K562 (cell line): ENCODE measurements at regions not wholly inside any gene's neighbourhood (a gene's known extent, or its start where the extent isn't known, plus 50 kb on each side); places are given as distances from the start of the nearest gene placed in this dataset.

ENCODE experiments used
- ATAC-seq: fragments of 200-7000 bp; cut with Tn5 transposase; 3 replicates; pipeline ENCODE4 v1.9.1; 2020; ENCODE audit warnings: moderate library complexity
- BruUV-seq: library from RNA; stranded (reverse); fragments of 400-500 nt; replicated peaks from 2 replicates; lab custom pipeline; 2021; lab: Mats Ljungman, UMichigan
- CTCF ChIA-PET: fragments of 300-600 bp; formaldehyde crosslinking; extraction: SDS; loops from one replicate; lab custom pipeline; 2021; ENCODE audit warnings: low intra/inter-chr PET ratio; lab: Yijun Ruan, JAX
- POLR2A ChIA-PET: fragments of 300-600, 350-650 bp; sonication (Branson Sonifier 250); formaldehyde crosslinking; extraction: SDS; loops from one replicate; lab custom pipeline; 2021; ENCODE audit warnings: antibody characterized with exemption, inconsistent platforms; lab: Yijun Ruan, JAX
- DNase-seq, 4 experiments: peaks; one replicate each; pipeline versions ENCODE4 v3.0.0 to v3.0.0-alpha.2; 2011 to 2018; ENCODE audit warnings: low spot score in 3 of 4, mixed read lengths in 3 of 4; ENCODE audit errors: extremely low read depth in 1 of 4
- FAIRE-seq: peaks from 2 replicates; lab custom pipeline; 2011; peaks lifted over from hg19 to GRCh38; lab: Jason Lieb, UNC
- H2AFZ ChIP-seq: 2 replicates; pipeline ENCODE4 v1.6.0; 2011; ENCODE audit warnings: low read depth, low read length, control low read depth, inconsistent platforms
- H3K27ac ChIP-seq: fragments of 200-600 bp; 3 replicates; pipeline ENCODE4 v1.8.0; 2011; ENCODE audit warnings: low read depth, mild to moderate bottlenecking, control low read depth, inconsistent platforms, low read length, moderate library complexity, mixed read lengths; ENCODE audit errors: extremely low read depth
- H3K27me3 ChIP-seq, 2 experiments: fragments of 300-600 bp in 1 of 2; 2 replicates in 1 of 2; 3 replicates in 1 of 2; pipeline versions ENCODE4 v1.6.0 to v1.8.0; 2011; ENCODE audit warnings: inconsistent platforms in 2 of 2, low read length in 2 of 2, mild to moderate bottlenecking in 1 of 2, mixed read lengths in 1 of 2, moderate library complexity in 1 of 2; ENCODE audit not compliant: control insufficient read depth in 2 of 2, insufficient read depth in 2 of 2
- H3K36me3 ChIP-seq: fragments of 300-600 bp; 3 replicates; pipeline ENCODE4 v1.8.0; 2011; ENCODE audit warnings: mild to moderate bottlenecking, low read length, inconsistent platforms; ENCODE audit not compliant: control insufficient read depth, insufficient read depth
- H3K4me1 ChIP-seq, 2 experiments: fragments of 200-600 bp in 1 of 2; replicated peaks in 1 of 2; 2 replicates in 1 of 2; 3 replicates in 1 of 2; pipeline versions ENCODE4 v1.5.1 to v1.8.0; 2011; ENCODE audit warnings: inconsistent platforms in 2 of 2, low read length in 2 of 2, mild to moderate bottlenecking in 1 of 2, mixed read lengths in 1 of 2, moderate library complexity in 1 of 2; ENCODE audit not compliant: control insufficient read depth in 2 of 2, insufficient read depth in 2 of 2
- H3K4me2 ChIP-seq: 2 replicates; pipeline ENCODE4 v1.6.1; 2011; ENCODE audit warnings: low read length, control low read depth, inconsistent platforms, mixed read lengths; ENCODE audit not compliant: insufficient read depth
- H3K4me3 ChIP-seq: fragments of 200-600 bp; sonication (generic), shearing (Covaris generic); 2 replicates; pipeline ENCODE4 v1.5.1; 2016; ENCODE audit warnings: control low read depth, inconsistent platforms
- H3K79me2 ChIP-seq: fragments of 200-600 bp; 3 replicates; pipeline ENCODE4 v1.8.0; 2011; ENCODE audit warnings: low read length, inconsistent platforms; ENCODE audit not compliant: control insufficient read depth, insufficient read depth
- H3K9ac ChIP-seq, 2 experiments: 2 replicates each; pipeline versions ENCODE4 v1.6.0 to v1.6.1; 2011; ENCODE audit warnings: low read depth in 2 of 2, low read length in 2 of 2, control low read depth in 1 of 2, inconsistent platforms in 1 of 2, mild to moderate bottlenecking in 1 of 2, mixed read lengths in 1 of 2; ENCODE audit not compliant: insufficient read depth in 1 of 2
- H3K9me1 ChIP-seq: one replicate; pipeline ENCODE4 v1.6.0; 2011; ENCODE audit warnings: inconsistent platforms, mild to moderate bottlenecking, low read length, moderate library complexity; ENCODE audit not compliant: control insufficient read depth, insufficient read depth
- H3K9me3 ChIP-seq: replicated peaks from 2 replicates; pipeline ENCODE4 v1.5.1; 2011; ENCODE audit warnings: low read depth, low read length, inconsistent platforms; ENCODE audit not compliant: control insufficient read depth, insufficient read depth
- H4K20me1 ChIP-seq: replicated peaks from 2 replicates; pipeline ENCODE4 v1.6.1; 2011; ENCODE audit warnings: low read length, inconsistent platforms, mixed read lengths; ENCODE audit not compliant: control insufficient read depth, insufficient read depth
- CBX5 ChIP-seq: IDR thresholded peaks from 2 replicates; pipeline ENCODE4 v1.6.1; 2014; ENCODE audit warnings: low read depth, borderline replicate concordance
- HMG20B ChIP-seq: fragments of 250-450 bp; sonication (Bioruptor Pico); IDR thresholded peaks from 2 replicates; pipeline ENCODE4 v1.5.0; 2021; ENCODE audit warnings: mild to moderate bottlenecking
- HMGXB4 ChIP-seq: sonication (generic); formaldehyde crosslinking; IDR thresholded peaks from 2 replicates; pipeline ENCODE4 v1.8.1; 2023; ENCODE audit warnings: mild to moderate bottlenecking, missing genetic modification reagents
- HNRNPL ChIP-seq: fragments of 200-400 bp; formaldehyde crosslinking; IDR thresholded peaks from 2 replicates; pipeline ENCODE4 v1.6.1; 2017; ENCODE audit warnings: low read depth, mild to moderate bottlenecking, low read length
- JUN ChIP-seq, 2 experiments: sonication (generic) in 1 of 2; formaldehyde crosslinking in 1 of 2; IDR thresholded peaks; 2 replicates each; pipeline versions ENCODE4 v1.6.1 to v1.8.0; 2012 to 2022; ENCODE audit warnings: borderline replicate concordance in 2 of 2, mild to moderate bottlenecking in 2 of 2, improper control_type of control experiment in 1 of 2, low read depth in 1 of 2, low read length in 1 of 2, missing genetic modification reagents in 1 of 2
- MIER1 ChIP-seq: fragments of 450-650 bp; IDR thresholded peaks from 2 replicates; pipeline ENCODE4 v1.6.1; 2016; ENCODE audit warnings: antibody characterized with exemption, mild to moderate bottlenecking, low read depth
- MYC ChIP-seq, 2 experiments: fragments of 250-450 bp in 1 of 2; sonication (Bioruptor Pico) in 1 of 2; IDR thresholded peaks; 2 replicates each; pipeline versions ENCODE4 v1.5.1 to v1.6.1; 2012 to 2021; ENCODE audit warnings: low read depth in 2 of 2, borderline replicate concordance in 1 of 2, improper control_type of control experiment in 1 of 2, low read length in 1 of 2, mild to moderate bottlenecking in 1 of 2, moderate library complexity in 1 of 2
- POLR2B ChIP-seq: fragments of 450-650 bp; IDR thresholded peaks from 2 replicates; pipeline ENCODE4 v1.6.1; 2018; ENCODE audit warnings: low read depth; ENCODE audit not compliant: partially characterized antibody
- PTTG1 ChIP-seq: fragments of 450-650 bp; IDR thresholded peaks from 2 replicates; pipeline ENCODE4 v1.6.1; 2016; ENCODE audit warnings: low read depth, mild to moderate bottlenecking, missing genetic modification characterization, missing compliant biosample characterization
- RB1 ChIP-seq: fragments of 450-650 bp; IDR thresholded peaks from 2 replicates; pipeline ENCODE4 v1.6.1; 2017; ENCODE audit warnings: low read depth, mild to moderate bottlenecking
- SIRT6 ChIP-seq: IDR thresholded peaks from one replicate; pipeline ENCODE4 v1.6.1; 2012; ENCODE audit warnings: low read depth, mild to moderate bottlenecking, control low read depth, inconsistent platforms, low read length, moderate library complexity
- SLC30A9 ChIP-seq: fragments of 250-450 bp; sonication (Bioruptor Pico); IDR thresholded peaks from 2 replicates; pipeline ENCODE4 v1.8.0; 2022; ENCODE audit warnings: mild to moderate bottlenecking, moderate library complexity
- SMC3 ChIP-seq: conservative IDR thresholded peaks from 2 replicates; pipeline ENCODE4 v1.6.1; 2011; ENCODE audit warnings: low read depth, low read length, improper control_type of control experiment; ENCODE audit not compliant: insufficient read depth
- SREBF1 ChIP-seq: fragments of 150-350 bp; IDR thresholded peaks from 2 replicates; pipeline ENCODE4 v1.6.1; 2014; ENCODE audit warnings: antibody characterized with exemption, low read depth, low read length, borderline replicate concordance
- TCF7L2 ChIP-seq: fragments of 150-350 bp; IDR thresholded peaks from 2 replicates; pipeline ENCODE4 v1.6.1; 2016; ENCODE audit warnings: low read depth, mild to moderate bottlenecking, low read length, moderate library complexity
- ZC3H11A ChIP-seq: IDR thresholded peaks from 2 replicates; pipeline ENCODE4 v1.6.1; 2012; ENCODE audit warnings: low read depth, low read length, improper control_type of control experiment
- ZFP36 ChIP-seq: fragments of 150-350 bp; IDR thresholded peaks from 2 replicates; pipeline ENCODE4 v1.6.1; 2018; ENCODE audit warnings: low read length, low read depth; ENCODE audit not compliant: partially characterized antibody
- ZFP91 ChIP-seq: sonication (generic); formaldehyde crosslinking; IDR thresholded peaks from 2 replicates; pipeline ENCODE4 v1.8.0; 2022; ENCODE audit warnings: mild to moderate bottlenecking, missing genetic modification reagents
- ZKSCAN8 ChIP-seq: fragments of 200-800 bp; sonication (Bioruptor generic); IDR thresholded peaks from 2 replicates; pipeline ENCODE4 v1.6.1; 2016; ENCODE audit warnings: missing genetic modification characterization, missing compliant biosample characterization
- ZNF57 ChIP-seq: fragments of 450-650 bp; formaldehyde crosslinking; IDR thresholded peaks from 2 replicates; pipeline ENCODE4 v1.4.0; 2020; ENCODE audit warnings: mild to moderate bottlenecking, moderate library complexity
- WGBS: fragments of 100-300 bp; shearing (Covaris generic); methylation state at CpG from one replicate; pipeline ENCODE4 v1.1.6; 2016; ENCODE audit warnings: low coverage, mixed read lengths; ENCODE audit not compliant: insufficient coverage; ENCODE audit errors: missing lambda C conversion rate; 5-methylcytosine and 5-hydroxymethylcytosine counted together
- in situ Hi-C: fragments of 300-500 bp; cut with MboI; formaldehyde crosslinking; loops from 4 replicates; pipeline ENCODE4 v1.15.0; 2018; ENCODE audit warnings: inconsistent platforms, mixed read lengths
- intact Hi-C: fragments of 100-400 bp; cut with micrococcal nuclease; formaldehyde crosslinking; loops from 2 replicates; pipeline ENCODE4 v1.14.2; 2022

GRCh38 chr18:45384962-45385315 is 230.3 kb upstream of the SLC14A2 start:
- in situ Hi-C loops (no loop called here), intact Hi-C loops (loop anchor here (10.0 kb wide), 1 partner anchor 1760 kb away; no protein-coding TSS in a partner anchor)
- BruUV-seq: no TSS peak
- Histone ChIP-seq H3K4me1 (no peaks in the 10 kb centered on the region), H3K9me1 (no peaks in the 10 kb centered on the region), H4K20me1 (no peaks in the 10 kb centered on the region), H3K9me3 (no peaks in the 10 kb centered on the region), H3K27me3 (no peaks in the 10 kb centered on the region), H3K4me2 (no peak overlapping the region), H3K4me3 (no peak overlapping the region), H2AFZ (no peak overlapping the region), H3K9ac (no peak overlapping the region), H3K36me3 (no peaks in the 10 kb centered on the region)
- POLR2A ChIA-PET: no interaction called here
- FAIRE-seq (no peak), ATAC-seq (no peak), DNase-seq (no peak)
- WGBS: 0% methylated on average over 7 of the region's 9 CpGs
- CTCF ChIA-PET: interaction anchor here (1.1 to 1.2 kb wide), 2 partner anchors 101 to 110 kb away, joined by 3 to 4 read pairs; no protein-coding TSS in a partner anchor
- TF ChIP-seq RB1 (no peak), ZKSCAN8 (CRISPR knock-in tag) (no peak), PTTG1 (tag) (no peak), ZFP91 (CRISPR knock-in tag) (no peak), JUN (IDR thresholded peaks at IDR 0.05; ENCODE audit: borderline replicate concordance, low read depth, low read length) (no peak), JUN (CRISPR knock-in tag; IDR thresholded peaks at IDR 0.05; ENCODE audit: borderline replicate concordance) (no peak), MIER1 (no peak), POLR2B (no peak), SLC30A9 (CRISPR knock-in tag) (no peak), HNRNPL (no peak), ZC3H11A (no peak), CBX5 (no peak), ZNF57 (CRISPR knock-in tag) (no peak), TCF7L2 (no peak), SMC3 (no peak), HMG20B (no peak), SIRT6 (no peak), SREBF1 (no peak), ZFP36 (no peak), MYC (IDR thresholded peaks at IDR 0.05; ENCODE audit: low read depth, low read length) (no peak), MYC (CRISPR knock-in tag; IDR thresholded peaks at IDR 0.05; ENCODE audit: borderline replicate concordance, low read depth) (no peak), HMGXB4 (CRISPR knock-in tag) (no peak)
- TF ChIP-seq, all 486 proteins: peak for 0
- Histone ChIP-seq H3K27ac (no peak overlapping the region), H3K79me2 (no peaks in the 10 kb centered on the region)
